PC-3 (cell line): ENCODE measurements at regions not wholly inside any gene's neighbourhood (a gene's known extent, or its start where the extent isn't known, plus 50 kb on each side); places are given as distances from the start of the nearest gene placed in this dataset.

Experiments used
- ATAC-seq: fragments of 200-7000 bp; cut with Tn5 transposase; 2 replicates; pipeline ENCODE4 v1.9.1; 2020; ENCODE audit warnings: mild to moderate bottlenecking, moderate library complexity
- BruUV-seq: library from RNA; stranded (reverse); fragments of 400-500 nt; replicated peaks from 2 replicates; lab custom pipeline; 2021; lab: Mats Ljungman, UMichigan
- CTCF ChIA-PET: fragments of 300-600 bp; sonication (Branson Sonifier 250); formaldehyde crosslinking; loops from one replicate; lab custom pipeline; 2022; ENCODE audit warnings: antibody characterized with exemption; lab: Charles Lee
- POLR2A ChIA-PET: fragments of 300-600 bp; sonication (Branson Sonifier 250); formaldehyde crosslinking; loops from one replicate; lab custom pipeline; 2022; ENCODE audit warnings: antibody characterized with exemption; ENCODE audit not compliant: unreplicated experiment; lab: Charles Lee
- DNase-seq: peaks from one replicate; pipeline ENCODE4 v3.0.0-alpha.2; 2015
- H2AFZ ChIP-seq: fragments of 300-600 bp; sonication (generic); 2 replicates; pipeline ENCODE4 v1.6.0; 2016; ENCODE audit warnings: antibody characterized with exemption, low read length
- H3F3A ChIP-seq: fragments of 300-600 bp; sonication (generic); one replicate; pipeline ENCODE4 v1.6.0; 2017; ENCODE audit warnings: antibody characterized with exemption, low read length, control low read depth, mild to moderate bottlenecking; ENCODE audit not compliant: unreplicated experiment
- H3K27ac ChIP-seq: fragments of 300-600 bp; sonication (generic); 2 replicates; pipeline ENCODE4 v1.5.1; 2016; ENCODE audit warnings: mild to moderate bottlenecking, low read length
- H3K27me3 ChIP-seq: fragments of 300-600 bp; sonication (generic); 2 replicates; pipeline ENCODE4 v1.6.1; 2016; ENCODE audit warnings: low read length, mixed read lengths
- H3K36me3 ChIP-seq: fragments of 300-600 bp; sonication (generic); 2 replicates; pipeline ENCODE4 v1.6.1; 2016; ENCODE audit warnings: low read depth, mixed run types, low read length, mixed read lengths
- H3K4me1 ChIP-seq: fragments of 300-600 bp; sonication (generic); 2 replicates; pipeline ENCODE4 v1.5.1; 2016; ENCODE audit warnings: low read length; ENCODE audit not compliant: insufficient read depth
- H3K4me2 ChIP-seq: fragments of 300-600 bp; sonication (generic); 2 replicates; pipeline ENCODE4 v1.6.0; 2016; ENCODE audit warnings: low read length
- H3K4me3 ChIP-seq: fragments of 300-600 bp; sonication (generic); 2 replicates; pipeline ENCODE4 v1.5.1; 2016; ENCODE audit warnings: mild to moderate bottlenecking, low read length, mixed read lengths
- H3K79me2 ChIP-seq: fragments of 300-600 bp; sonication (generic); 2 replicates; pipeline ENCODE4 v1.6.1; 2017; ENCODE audit warnings: low read length, mixed read lengths
- H3K9ac ChIP-seq: fragments of 300-600 bp; sonication (generic); 2 replicates; pipeline ENCODE4 v1.6.0; 2016; ENCODE audit warnings: mild to moderate bottlenecking, low read length
- H3K9me2 ChIP-seq: fragments of 300-600 bp; sonication (generic); replicated peaks from 2 replicates; pipeline ENCODE4 v1.6.1; 2016; ENCODE audit warnings: mixed run types, low read length, mixed read lengths
- H3K9me3 ChIP-seq: fragments of 300-600 bp; sonication (generic); 2 replicates; pipeline ENCODE4 v1.6.1; 2016; ENCODE audit warnings: low read length, mixed read lengths
- H4K20me1 ChIP-seq: fragments of 300-600 bp; sonication (generic); 2 replicates; pipeline ENCODE4 v1.6.1; 2016; ENCODE audit warnings: low read length, mixed read lengths
- CTCF ChIP-seq: fragments of 300-600 bp; sonication (generic); conservative IDR thresholded peaks from 2 replicates; pipeline ENCODE4 v1.5.1; 2017; ENCODE audit warnings: antibody characterized with exemption, low read depth, mild to moderate bottlenecking, low read length
- EZH2 ChIP-seq: fragments of 300-600 bp; sonication (generic); IDR thresholded peaks from one replicate; pipeline ENCODE4 v1.6.1; 2017; ENCODE audit warnings: antibody characterized with exemption, mild to moderate bottlenecking, low read length; ENCODE audit not compliant: unreplicated experiment
- EZH2phosphoT487 ChIP-seq: fragments of 300-600 bp; sonication (generic); IDR thresholded peaks from 2 replicates; pipeline ENCODE4 v1.6.1; 2018; ENCODE audit warnings: mild to moderate bottlenecking, antibody characterized with exemption, low read length, borderline replicate concordance
- intact Hi-C: fragments of 100-400 bp; cut with micrococcal nuclease; formaldehyde crosslinking; loops from 2 replicates; pipeline ENCODE4 v1.9.0; 2023

- CTCF ChIA-PET: no interaction called here
- BruUV-seq: no TSS peak
These were observed 311.5 kb upstream of the POGK start for GRCh38 chr1:166527752-166528151.

GRCh38 chr1:166538646-166539045 lies 300.6 kb upstream of the POGK start:
- ChIA-PET CTCF (no interaction called here), POLR2A (no interaction called here)
- Histone ChIP-seq H2AFZ (no peak overlapping the region), H3K4me3 (no peak overlapping the region), H4K20me1 (no peaks in the 10 kb centered on the region), H3F3A (no peaks in the 10 kb centered on the region), H3K9me2 (no peaks in the 10 kb centered on the region), H3K9ac (no peak overlapping the region), H3K4me1 (no peaks in the 10 kb centered on the region), H3K4me2 (no peak overlapping the region), H3K27me3 (no peaks in the 10 kb centered on the region), H3K9me3 (peaks cover 20% of the 10 kb centered on the region; the same call in 1 of the 2 replicates), H3K79me2 (no peaks in the 10 kb centered on the region), H3K36me3 (no peaks in the 10 kb centered on the region), H3K27ac (no peak overlapping the region)
- intact Hi-C loops: no loop called here
- no peak for ATAC-seq
- DNase-seq: no peak
- no TSS peak for BruUV-seq
- TF ChIP-seq EZH2phosphoT487 (no peak), EZH2 (no peak), CTCF (no peak)

More at GRCh38 chr1:166527752-166528151, 311.5 kb upstream of the POGK start:
- no peak overlapping the region for H2AFZ ChIP-seq
- no peaks in the 10 kb centered on the region for H4K20me1 ChIP-seq
- POLR2A ChIA-PET: no interaction called here
- 0 out of 2 replicates have a peak, but pooled peaks cover 5% of the 10 kb centered on the region for H3K27me3 ChIP-seq
- no peaks in the 10 kb centered on the region for H3K4me1 ChIP-seq
- H3K9me3 ChIP-seq: 0 out of 2 replicates have a peak, but pooled peaks cover 11% of the 10 kb centered on the region
- no peak for ATAC-seq
- H3F3A ChIP-seq: no peaks in the 10 kb centered on the region
- TF ChIP-seq EZH2 (no peak), CTCF (no peak), EZH2phosphoT487 (no peak)
- intact Hi-C loops: no loop called here
- no peak overlapping the region for H3K9ac ChIP-seq
- H3K4me3 ChIP-seq: no peak overlapping the region
- no peak overlapping the region for H3K4me2 ChIP-seq
- H3K27ac ChIP-seq: no peak overlapping the region
- no peaks in the 10 kb centered on the region for H3K36me3 ChIP-seq
- no peaks in the 10 kb centered on the region for H3K9me2 ChIP-seq
- no peaks in the 10 kb centered on the region for H3K79me2 ChIP-seq
- DNase-seq: no peak

GRCh38 chr1:166544036-166544435 lies 295.2 kb upstream of the POGK start:
- no peak for ATAC-seq
- DNase-seq: no peak
- Histone ChIP-seq H3K27me3 (no peaks in the 10 kb centered on the region), H3K36me3 (no peaks in the 10 kb centered on the region), H3K4me1 (no peaks in the 10 kb centered on the region), H3F3A (no peaks in the 10 kb centered on the region), H2AFZ (no peak overlapping the region), H3K4me2 (no peak overlapping the region), H3K9me3 (0 out of 2 replicates have a peak, but pooled peaks cover 4% of the 10 kb centered on the region), H3K27ac (no peak overlapping the region), H4K20me1 (no peaks in the 10 kb centered on the region), H3K9ac (no peak overlapping the region), H3K79me2 (no peaks in the 10 kb centered on the region), H3K4me3 (no peak overlapping the region), H3K9me2 (no peaks in the 10 kb centered on the region)
- TF ChIP-seq CTCF (no peak), EZH2 (no peak), EZH2phosphoT487 (no peak)
- intact Hi-C loops: no loop called here
- ChIA-PET POLR2A (no interaction called here), CTCF (interaction anchor here (0.9 kb wide), 1 partner anchor 187 kb away, joined by 3 read pairs; no protein-coding TSS in a partner anchor)
- BruUV-seq: no TSS peak
